SKM-1 (cell line): ENCODE measurements at regions not wholly inside any gene's neighbourhood (a gene's known extent, or its start where the extent isn't known, plus 50 kb on each side); places are given as distances from the start of the nearest gene placed in this dataset.
A peak's percentile ranks its signal among the peaks of the same experiment; 100 is the strongest.
"Not testable (repeated sequence)": the region's sequence is repeated elsewhere in the genome, so short reads cannot be mapped to it uniquely, and the experiment has no call there.

Experiments
- DNase-seq: peaks from one replicate; lab custom pipeline; 2025; ENCODE audit not compliant: unreplicated experiment; lab: John Stamatoyannopoulos, UW

- no peak for DNase-seq
Measured at GRCh38 chr6:27178860-27179259, 68.6 kb upstream of the PRSS16 start.

- DNase-seq: no peak
Measured at GRCh38 chr6:27183060-27183832, 64.3 kb upstream of the PRSS16 start.

DNA sequence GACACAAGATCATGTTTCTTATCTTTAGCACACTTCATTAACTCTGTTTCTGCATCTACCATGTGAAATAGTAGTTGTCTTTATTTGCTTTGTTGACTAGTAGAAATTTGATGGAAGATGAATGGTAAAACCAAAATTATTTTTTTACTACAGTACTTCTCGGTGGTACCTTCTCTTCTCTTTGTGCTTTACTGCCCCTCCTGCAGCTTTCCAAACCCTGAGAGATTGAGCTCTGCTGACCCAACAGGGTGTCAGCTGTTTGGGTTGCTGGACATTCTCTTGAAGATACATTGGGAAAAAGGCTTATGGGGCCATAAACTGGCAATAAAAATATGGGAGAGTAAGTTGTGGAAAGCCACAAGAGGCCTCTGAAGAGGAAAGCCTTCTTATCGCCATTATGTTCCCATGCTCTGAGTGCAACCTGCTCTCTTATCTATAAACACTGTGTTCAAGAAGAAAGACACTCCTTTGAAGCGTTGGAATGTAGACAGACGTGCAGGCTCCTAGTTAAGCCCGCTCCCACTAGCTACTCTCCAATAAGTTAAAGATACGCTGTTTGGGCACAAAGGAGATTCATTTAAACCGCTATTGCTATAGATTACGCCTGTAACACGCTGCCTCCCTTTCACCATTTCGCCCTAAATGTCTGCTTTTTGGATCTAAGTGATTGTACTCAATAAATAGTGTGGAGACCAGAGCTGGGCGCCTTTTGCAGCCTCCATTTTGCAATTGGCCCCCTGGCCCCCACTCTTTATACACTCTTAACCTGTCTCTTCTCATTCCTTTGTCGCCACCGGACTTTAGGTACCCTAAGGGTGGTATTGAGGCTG, 60.1 kb upstream of the PRSS16 start:
- no peak for DNase-seq

- peak; percentile 51 for DNase-seq
Measured at GRCh38 chr6:27188061-27188884, 59.2 kb upstream of the PRSS16 start.

- DNase-seq: peak; percentile 77
Measured at GRCh38 chr6:27188885-27189418, 58.5 kb upstream of the PRSS16 start.

- no peak for DNase-seq
Measured at GRCh38 chr6:27190126-27190525, 57.4 kb upstream of the PRSS16 start.

- not testable (repeated sequence) for DNase-seq
Measured at GRCh38 chr6:27194453-27194852, 53.0 kb upstream of the PRSS16 start.

DNA sequence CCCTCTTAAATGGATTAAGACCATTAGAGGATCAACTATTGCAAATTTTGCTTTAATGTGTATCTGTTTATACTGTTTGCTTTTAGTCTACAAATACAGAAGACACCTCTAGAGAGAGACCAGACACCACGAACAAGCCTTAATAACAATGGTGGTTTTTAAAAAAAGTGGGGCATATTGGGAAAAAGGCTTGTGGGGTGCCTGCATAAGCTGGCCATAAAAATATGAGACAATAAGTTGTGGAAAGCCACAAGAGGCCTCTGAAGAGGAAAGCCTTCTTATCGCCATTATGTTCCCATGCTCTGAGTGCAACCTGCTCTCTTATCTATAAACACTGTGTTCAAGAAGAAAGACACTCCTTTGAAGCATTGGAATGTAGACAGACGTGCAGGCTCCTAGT, 52.0 kb upstream of the PRSS16 start:
- not testable (repeated sequence) for DNase-seq
